ENCODE measurements at regions not wholly inside any gene's neighbourhood (a gene's known extent, or its start where the extent isn't known, plus 50 kb on each side); places are given as distances from the start of the nearest gene placed in this dataset.

DNA sequence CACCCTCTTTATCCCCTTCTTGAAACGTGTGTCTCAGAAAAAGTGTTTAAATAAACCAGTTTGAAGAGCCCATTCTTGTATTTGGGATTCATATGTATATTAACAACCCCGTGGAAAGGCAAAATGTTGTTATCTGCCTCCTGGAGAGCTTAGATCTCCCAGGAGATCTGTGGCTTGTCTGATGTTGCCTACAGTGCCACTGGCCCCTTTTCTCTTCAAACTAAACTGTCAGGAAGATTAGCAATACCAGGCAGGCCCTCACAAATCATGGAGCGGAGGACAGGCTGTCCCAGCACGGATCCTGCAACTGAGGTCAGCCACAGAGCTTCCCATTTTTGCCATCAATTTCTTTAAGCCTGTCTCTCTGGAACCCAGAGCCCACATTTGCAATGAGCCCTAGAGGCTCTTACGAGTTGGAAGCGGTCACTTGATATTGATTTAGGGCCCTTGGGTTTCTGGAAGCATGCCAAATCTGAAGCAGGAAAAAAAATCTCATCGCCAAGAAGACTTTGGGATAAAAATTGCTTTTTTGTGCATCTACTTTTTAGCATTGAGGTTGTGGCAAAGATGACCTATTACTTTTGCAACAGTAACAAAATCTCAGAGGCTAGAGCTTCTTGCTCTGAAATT, 234.1 kb downstream of the OPA1 start:
- Histone ChIP-seq H4K20me1 (ENCODE audit: control insufficient read depth, insufficient read depth, insufficient read length) (no peaks in the 10 kb centered on the region), H2AFZ (ENCODE audit: low read length) (no peak overlapping the region), H3K27me3 (ENCODE audit: insufficient read depth, low read length) (no peaks in the 10 kb centered on the region), H3K4me2 (ENCODE audit: insufficient read depth, insufficient read length, low read length) (no peak overlapping the region), H3K79me1 (ENCODE audit: insufficient read depth, low read depth, low read length, poor library complexity, severe bottlenecking) (no peaks in the 10 kb centered on the region), H3K27ac (ENCODE audit: insufficient read length, low read depth, low read length) (no peak overlapping the region), H3K9me3 (ENCODE audit: control insufficient read depth, low read depth, low read length) (no peaks in the 10 kb centered on the region), H2BK120ac (ENCODE audit: low read depth, low read length, poor library complexity, severe bottlenecking) (no peak overlapping the region), H2BK5ac (ENCODE audit: insufficient read length, low read length) (no peak overlapping the region), H3T11ph (ENCODE audit: low read length) (no peak overlapping the region), H4K5ac (ENCODE audit: insufficient read length, low read depth, low read length) (no peak overlapping the region), H2BK12ac (ENCODE audit: insufficient read length, low read depth, low read length) (no peak overlapping the region), H3K9ac (ENCODE audit: extremely low read depth, insufficient read length, low read length) (no peak overlapping the region), H2AK5ac (ENCODE audit: insufficient read length, low read length) (no peak overlapping the region), H3K4ac (ENCODE audit: low read depth, low read length) (no peak overlapping the region), H3K79me2 (ENCODE audit: insufficient read depth, low read length) (no peaks in the 10 kb centered on the region), H2BK20ac (ENCODE audit: low read depth, low read length, poor library complexity, severe bottlenecking) (no peak overlapping the region), H3K18ac (ENCODE audit: insufficient read length, low read depth, low read length) (no peak overlapping the region), H4K91ac (ENCODE audit: insufficient read length, low read depth, low read length) (no peak overlapping the region), H4K8ac (replicated peaks; ENCODE audit: insufficient read length, low read depth, low read length) (no peak overlapping the region), H3K56ac (ENCODE audit: insufficient read length, low read depth, low read length) (no peak overlapping the region), H3K23ac (ENCODE audit: insufficient read length, low read depth, low read length) (no peak overlapping the region), H3K23me2 (ENCODE audit: insufficient read length, low read depth, low read length, poor library complexity, severe bottlenecking) (peaks cover 3% of the 10 kb centered on the region), H2BK15ac (ENCODE audit: low read depth, low read length) (no peak overlapping the region), H3K4me1 (ENCODE audit: insufficient read depth, low read length) (peaks cover 5% of the 10 kb centered on the region; the same call in 1 of the 2 replicates), H3K14ac (ENCODE audit: insufficient read depth, low read length) (no peak overlapping the region)
- no peak for DNase-seq
- no CpG with 5 or more reads among the region's 7 CpGs for WGBS (ENCODE audit: extremely low coverage, insufficient read length, low lambda C conversion rate)
- no peaks in the 10 kb centered on the region for H3K9me3 Mint-ChIP-seq
- H3K27me3 Mint-ChIP-seq (ENCODE audit: low read depth): peaks cover 15% of the 10 kb centered on the region
- no peak for TF ChIP-seq CTCF (conservative IDR thresholded peaks at IDR 0.05)
- H3K4me1 Mint-ChIP-seq: peaks cover 25 to 34% of the 10 kb centered on the region in 2 experiments
- H3K27ac Mint-ChIP-seq: no peak overlapping the region
- H3K4me3 Mint-ChIP-seq: no peak overlapping the region; a peak in 1 of 5 replicates
- H3K36me3 Mint-ChIP-seq (ENCODE audit: insufficient read depth in 1 of 3, low read depth in 3 of 3): peaks cover 0 to 5% (median 0%) of the 10 kb centered on the region in 3 experiments; a peak in 1 of 7 replicates

Measured in H9 (cell line).